GM12878 (cell line): ENCODE measurements at regions not wholly inside any gene's neighbourhood (a gene's known extent, or its start where the extent isn't known, plus 50 kb on each side); places are given as distances from the start of the nearest gene placed in this dataset.

ENCODE experiments used
- ATAC-seq: fragments of 200-7000 bp; cut with Tn5 transposase; 3 replicates; pipeline ENCODE4 v1.9.1; 2020; ENCODE audit warnings: mild to moderate bottlenecking, moderate library complexity
- BruUV-seq: library from RNA; stranded (reverse); fragments of 400-500 nt; replicated peaks from 2 replicates; lab custom pipeline; 2021; lab: Mats Ljungman, UMichigan
- CTCF ChIA-PET: fragments of 300-600 bp; sonication (Branson Sonifier 250); formaldehyde crosslinking; extraction: SDS; loops from one replicate; lab custom pipeline; 2021; ENCODE audit warnings: inconsistent platforms; lab: Yijun Ruan, JAX
- POLR2A ChIA-PET: fragments of 350-600 bp; formaldehyde crosslinking; extraction: SDS; loops from one replicate; lab custom pipeline; 2021; ENCODE audit warnings: inconsistent platforms; lab: Charles Lee
- RAD21 ChIA-PET: fragments of 300-600 bp; sonication (Branson Sonifier 250); formaldehyde crosslinking; loops from one replicate; lab custom pipeline; 2023; ENCODE audit warnings: antibody characterized with exemption; ENCODE audit not compliant: unreplicated experiment; lab: Charles Lee
- SMC1A ChIA-PET: fragments of 300-600 bp; sonication (Branson Sonifier 250); formaldehyde crosslinking; loops from one replicate; lab custom pipeline; 2023; ENCODE audit not compliant: unreplicated experiment, uncharacterized antibody; lab: Charles Lee
- DNase-seq: peaks from one replicate; pipeline ENCODE4 v3.0.0-alpha.2; 2011; ENCODE audit warnings: low read depth, low spot score
- FAIRE-seq: peaks from 3 replicates; lab custom pipeline; 2011; peaks lifted over from hg19 to GRCh38; lab: Jason Lieb, UNC
- H2AFZ ChIP-seq: 2 replicates; pipeline ENCODE4 v1.6.0; 2011; ENCODE audit warnings: low read depth, low read length, control low read depth; ENCODE audit not compliant: control insufficient read depth
- H3K27ac ChIP-seq: 2 replicates; pipeline ENCODE4 v1.5.1; 2011; ENCODE audit warnings: control low read depth; ENCODE audit not compliant: control insufficient read depth, insufficient read depth
- H3K27me3 ChIP-seq, 2 experiments: replicated peaks in 1 of 2; 2 replicates each; pipeline versions ENCODE4 v1.6.0 to v1.6.1; 2011; ENCODE audit warnings: low read length in 1 of 2; ENCODE audit not compliant: control insufficient read depth in 2 of 2, insufficient read depth in 2 of 2
- H3K36me3 ChIP-seq, 2 experiments: 2 replicates each; pipeline ENCODE4 v1.5.1; 2011; ENCODE audit warnings: low read length in 1 of 2; ENCODE audit not compliant: control insufficient read depth in 2 of 2, insufficient read depth in 2 of 2
- H3K4me1 ChIP-seq: 2 replicates; pipeline ENCODE4 v1.6.1; 2011; ENCODE audit warnings: mild to moderate bottlenecking, low read length, moderate library complexity, mixed read lengths; ENCODE audit not compliant: control insufficient read depth, insufficient read depth
- H3K4me2 ChIP-seq: 2 replicates; pipeline ENCODE4 v1.6.0; 2011; ENCODE audit warnings: control low read depth; ENCODE audit not compliant: control insufficient read depth, insufficient read depth
- H3K4me3 ChIP-seq: fragments of 200-600 bp; sonication (generic); 2 replicates; pipeline ENCODE4 v1.5.1; 2016
- H3K79me2 ChIP-seq: 2 replicates; pipeline ENCODE4 v1.6.0; 2011; ENCODE audit warnings: low read length; ENCODE audit not compliant: control insufficient read depth, insufficient read depth
- H3K9ac ChIP-seq: 2 replicates; pipeline ENCODE4 v1.8.0; 2011; ENCODE audit warnings: low read length, control low read depth, mixed read lengths; ENCODE audit not compliant: control insufficient read depth, insufficient read depth
- H3K9me3 ChIP-seq: replicated peaks from 3 replicates; pipeline ENCODE4 v1.5.1; 2011; ENCODE audit warnings: mild to moderate bottlenecking, low read length; ENCODE audit not compliant: control insufficient read depth, insufficient read depth
- H4K20me1 ChIP-seq: 2 replicates; pipeline ENCODE4 v1.6.0; 2011; ENCODE audit not compliant: control insufficient read depth, insufficient read depth
- CBX5 ChIP-seq: sonication (generic); IDR thresholded peaks from 2 replicates; pipeline ENCODE4 v1.6.1; 2016; ENCODE audit warnings: low read depth, moderate library complexity, mild to moderate bottlenecking, inconsistent platforms
- DPF2 ChIP-seq: fragments of 450-650 bp; IDR thresholded peaks from 2 replicates; pipeline ENCODE4 v1.6.1; 2017; ENCODE audit warnings: mild to moderate bottlenecking
- POLR2AphosphoS2 ChIP-seq: IDR thresholded peaks from 2 replicates; pipeline ENCODE4 v1.6.1; 2011; ENCODE audit warnings: low read depth, mild to moderate bottlenecking, low read length, improper control_type of control experiment, moderate library complexity
- RAD21 ChIP-seq: IDR thresholded peaks from 2 replicates; pipeline ENCODE4 v1.6.1; 2011; ENCODE audit warnings: mild to moderate bottlenecking, low read depth, low read length, moderate library complexity; ENCODE audit not compliant: insufficient read depth
- ZNF207 ChIP-seq: fragments of 450-650 bp; IDR thresholded peaks from 2 replicates; pipeline ENCODE4 v1.6.1; 2014; ENCODE audit warnings: antibody characterized with exemption, mild to moderate bottlenecking, borderline replicate concordance
- ZSCAN29 ChIP-seq: fragments of 450-650 bp; IDR thresholded peaks from 2 replicates; pipeline ENCODE4 v1.6.1; 2017; ENCODE audit warnings: mild to moderate bottlenecking, moderate library complexity
- WGBS: methylation state at CpG from one replicate; pipeline ENCODE4 v1.1.6; 2016; ENCODE audit warnings: low lambda C conversion rate; ENCODE audit not compliant: insufficient replicate concordance, insufficient coverage; ENCODE audit errors: missing lambda C conversion rate; 5-methylcytosine and 5-hydroxymethylcytosine counted together
- in situ Hi-C: fragments of 300-500 bp; cut with MboI; formaldehyde crosslinking; loops from 9 replicates; pipeline ENCODE4 v1.14.3; 2018; ENCODE audit warnings: mixed read lengths
- intact Hi-C: fragments of 100-400 bp; cut with micrococcal nuclease; formaldehyde crosslinking; loops from one replicate; pipeline ENCODE4 v1.14.2; 2022; ENCODE audit not compliant: unreplicated experiment
- TF ChIP-seq, protein P1 (sequence below): fragments of 450-650 bp; IDR thresholded peaks from 2 replicates; pipeline ENCODE4 v1.6.1; 2017; ENCODE audit warnings: antibody characterized with exemption, mild to moderate bottlenecking, moderate library complexity
- TF ChIP-seq, protein P2 (sequence below): fragments of 450-650 bp; IDR thresholded peaks from 2 replicates; pipeline ENCODE4 v1.6.1; 2017; ENCODE audit warnings: mild to moderate bottlenecking, low read depth, inconsistent platforms; ENCODE audit not compliant: poor library complexity, severe bottlenecking
- TF ChIP-seq, protein P3 (sequence below): fragments of 450-650 bp; formaldehyde crosslinking; IDR thresholded peaks from 2 replicates; pipeline ENCODE4 v1.5.0; 2022; ENCODE audit warnings: mild to moderate bottlenecking, missing genetic modification characterization

DNA sequence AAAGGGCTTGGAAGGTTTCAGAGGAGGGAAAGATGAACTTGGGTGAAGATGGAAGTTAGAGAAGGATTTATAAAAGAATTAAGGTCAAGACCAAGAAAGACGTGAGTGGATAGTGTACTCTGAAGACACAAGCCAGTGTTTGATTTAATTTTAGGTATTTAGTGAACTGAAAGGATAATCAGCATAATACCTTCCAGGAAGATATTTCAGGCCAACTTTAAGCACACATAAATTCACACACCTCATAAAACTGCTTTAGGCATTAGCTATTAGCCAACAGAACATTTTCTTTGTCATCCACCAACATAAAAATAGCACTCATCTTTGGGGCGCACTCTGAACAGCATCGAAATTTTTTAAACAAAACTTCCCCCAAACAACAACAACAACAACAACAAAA lies 71.7 kb upstream of the CSNK1A1L start:
- no peak overlapping the region for H3K4me2 ChIP-seq
- no peak for DNase-seq
- CTCF ChIA-PET, result no interaction called here
- no peak overlapping the region for H3K9ac ChIP-seq
- H3K4me1 ChIP-seq, result no peaks in the 10 kb centered on the region
- H3K27ac ChIP-seq, result no peak overlapping the region
- H3K27me3 ChIP-seq, result no peaks in the 10 kb centered on the region
- H3K9me3 ChIP-seq, result no peaks in the 10 kb centered on the region
- SMC1A ChIA-PET, result no interaction called here
- in situ Hi-C loops, result no loop called here
- FAIRE-seq, result no peak
- intact Hi-C loops, result no loop called here
- no peaks in the 10 kb centered on the region for H3K36me3 ChIP-seq
- 45% methylated on average over 3 of the region's 3 CpGs for WGBS
- BruUV-seq, result no TSS peak
- no peaks in the 10 kb centered on the region for H4K20me1 ChIP-seq
- POLR2A ChIA-PET, result no interaction called here
- no peaks in the 10 kb centered on the region for H3K79me2 ChIP-seq
- RAD21 ChIA-PET, result no interaction called here
- TF ChIP-seq CBX5 (no peak), DPF2 (no peak), RAD21 (no peak), ZNF207 (no peak), ZSCAN29 (no peak), POLR2AphosphoS2 (no peak)
- TF ChIP-seq, protein P1, sequence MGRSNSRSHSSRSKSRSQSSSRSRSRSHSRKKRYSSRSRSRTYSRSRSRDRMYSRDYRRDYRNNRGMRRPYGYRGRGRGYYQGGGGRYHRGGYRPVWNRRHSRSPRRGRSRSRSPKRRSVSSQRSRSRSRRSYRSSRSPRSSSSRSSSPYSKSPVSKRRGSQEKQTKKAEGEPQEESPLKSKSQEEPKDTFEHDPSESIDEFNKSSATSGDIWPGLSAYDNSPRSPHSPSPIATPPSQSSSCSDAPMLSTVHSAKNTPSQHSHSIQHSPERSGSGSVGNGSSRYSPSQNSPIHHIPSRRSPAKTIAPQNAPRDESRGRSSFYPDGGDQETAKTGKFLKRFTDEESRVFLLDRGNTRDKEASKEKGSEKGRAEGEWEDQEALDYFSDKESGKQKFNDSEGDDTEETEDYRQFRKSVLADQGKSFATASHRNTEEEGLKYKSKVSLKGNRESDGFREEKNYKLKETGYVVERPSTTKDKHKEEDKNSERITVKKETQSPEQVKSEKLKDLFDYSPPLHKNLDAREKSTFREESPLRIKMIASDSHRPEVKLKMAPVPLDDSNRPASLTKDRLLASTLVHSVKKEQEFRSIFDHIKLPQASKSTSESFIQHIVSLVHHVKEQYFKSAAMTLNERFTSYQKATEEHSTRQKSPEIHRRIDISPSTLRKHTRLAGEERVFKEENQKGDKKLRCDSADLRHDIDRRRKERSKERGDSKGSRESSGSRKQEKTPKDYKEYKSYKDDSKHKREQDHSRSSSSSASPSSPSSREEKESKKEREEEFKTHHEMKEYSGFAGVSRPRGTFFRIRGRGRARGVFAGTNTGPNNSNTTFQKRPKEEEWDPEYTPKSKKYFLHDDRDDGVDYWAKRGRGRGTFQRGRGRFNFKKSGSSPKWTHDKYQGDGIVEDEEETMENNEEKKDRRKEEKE, result no peak
- TF ChIP-seq, protein P2, sequence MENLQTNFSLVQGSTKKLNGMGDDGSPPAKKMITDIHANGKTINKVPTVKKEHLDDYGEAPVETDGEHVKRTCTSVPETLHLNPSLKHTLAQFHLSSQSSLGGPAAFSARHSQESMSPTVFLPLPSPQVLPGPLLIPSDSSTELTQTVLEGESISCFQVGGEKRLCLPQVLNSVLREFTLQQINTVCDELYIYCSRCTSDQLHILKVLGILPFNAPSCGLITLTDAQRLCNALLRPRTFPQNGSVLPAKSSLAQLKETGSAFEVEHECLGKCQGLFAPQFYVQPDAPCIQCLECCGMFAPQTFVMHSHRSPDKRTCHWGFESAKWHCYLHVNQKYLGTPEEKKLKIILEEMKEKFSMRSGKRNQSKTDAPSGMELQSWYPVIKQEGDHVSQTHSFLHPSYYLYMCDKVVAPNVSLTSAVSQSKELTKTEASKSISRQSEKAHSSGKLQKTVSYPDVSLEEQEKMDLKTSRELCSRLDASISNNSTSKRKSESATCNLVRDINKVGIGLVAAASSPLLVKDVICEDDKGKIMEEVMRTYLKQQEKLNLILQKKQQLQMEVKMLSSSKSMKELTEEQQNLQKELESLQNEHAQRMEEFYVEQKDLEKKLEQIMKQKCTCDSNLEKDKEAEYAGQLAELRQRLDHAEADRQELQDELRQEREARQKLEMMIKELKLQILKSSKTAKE, result no peak
- TF ChIP-seq, protein P3, sequence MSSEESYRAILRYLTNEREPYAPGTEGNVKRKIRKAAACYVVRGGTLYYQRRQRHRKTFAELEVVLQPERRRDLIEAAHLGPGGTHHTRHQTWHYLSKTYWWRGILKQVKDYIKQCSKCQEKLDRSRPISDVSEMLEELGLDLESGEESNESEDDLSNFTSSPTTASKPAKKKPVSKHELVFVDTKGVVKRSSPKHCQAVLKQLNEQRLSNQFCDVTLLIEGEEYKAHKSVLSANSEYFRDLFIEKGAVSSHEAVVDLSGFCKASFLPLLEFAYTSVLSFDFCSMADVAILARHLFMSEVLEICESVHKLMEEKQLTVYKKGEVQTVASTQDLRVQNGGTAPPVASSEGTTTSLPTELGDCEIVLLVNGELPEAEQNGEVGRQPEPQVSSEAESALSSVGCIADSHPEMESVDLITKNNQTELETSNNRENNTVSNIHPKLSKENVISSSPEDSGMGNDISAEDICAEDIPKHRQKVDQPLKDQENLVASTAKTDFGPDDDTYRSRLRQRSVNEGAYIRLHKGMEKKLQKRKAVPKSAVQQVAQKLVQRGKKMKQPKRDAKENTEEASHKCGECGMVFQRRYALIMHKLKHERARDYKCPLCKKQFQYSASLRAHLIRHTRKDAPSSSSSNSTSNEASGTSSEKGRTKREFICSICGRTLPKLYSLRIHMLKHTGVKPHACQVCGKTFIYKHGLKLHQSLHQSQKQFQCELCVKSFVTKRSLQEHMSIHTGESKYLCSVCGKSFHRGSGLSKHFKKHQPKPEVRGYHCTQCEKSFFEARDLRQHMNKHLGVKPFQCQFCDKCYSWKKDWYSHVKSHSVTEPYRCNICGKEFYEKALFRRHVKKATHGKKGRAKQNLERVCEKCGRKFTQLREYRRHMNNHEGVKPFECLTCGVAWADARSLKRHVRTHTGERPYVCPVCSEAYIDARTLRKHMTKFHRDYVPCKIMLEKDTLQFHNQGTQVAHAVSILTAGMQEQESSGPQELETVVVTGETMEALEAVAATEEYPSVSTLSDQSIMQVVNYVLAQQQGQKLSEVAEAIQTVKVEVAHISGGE, result no peak
- TF ChIP-seq, all 136 proteins: peak for 0
- no peak overlapping the region for H3K4me3 ChIP-seq
- ATAC-seq, result no peak
- H2AFZ ChIP-seq, result no peak overlapping the region
